T-helper 1 cell treated with Interleukin-12 subunit alpha and Interleukin-12 subunit beta and Interleukin-4 antibody, amounts not matched to agents 30 μg/mL and 1 μg/mL, for 36 hours (primary cell): ENCODE measurements at regions not wholly inside any gene's neighbourhood (a gene's known extent, or its start where the extent isn't known, plus 50 kb on each side); places are given as distances from the start of the nearest gene placed in this dataset.

Experiments used
- H3K27ac Mint-ChIP-seq: one replicate; pipeline ENCODE4 v1.8.0; 2021; ENCODE audit warnings: mild to moderate bottlenecking, mixed read lengths
- H3K27me3 Mint-ChIP-seq: one replicate; pipeline ENCODE4 v1.8.0; 2021; ENCODE audit warnings: low read depth, mixed read lengths
- H3K36me3 Mint-ChIP-seq: one replicate; pipeline ENCODE4 v1.8.0; 2021; ENCODE audit warnings: low read depth, mixed read lengths
- H3K4me1 Mint-ChIP-seq: one replicate; pipeline ENCODE4 v1.8.0; 2021; ENCODE audit warnings: low read depth, mixed read lengths
- H3K4me3 Mint-ChIP-seq: one replicate; pipeline ENCODE4 v1.8.0; 2021; ENCODE audit warnings: mild to moderate bottlenecking, moderate library complexity, mixed read lengths
- H3K9me3 Mint-ChIP-seq: one replicate; pipeline ENCODE4 v1.8.0; 2021; ENCODE audit warnings: mixed read lengths

GRCh38 chr6:167392631-167393316 lies 67.9 kb downstream of the TTLL2 start:
- Mint-ChIP-seq H3K27me3 (no peaks in the 10 kb centered on the region), H3K9me3 (no peaks in the 10 kb centered on the region), H3K4me1 (no peaks in the 10 kb centered on the region), H3K27ac (no peak overlapping the region), H3K4me3 (no peak overlapping the region), H3K36me3 (no peaks in the 10 kb centered on the region)

GRCh38 chr6:167393731-167394130 lies 68.8 kb downstream of the TTLL2 start:
- Mint-ChIP-seq H3K27me3 (no peaks in the 10 kb centered on the region), H3K36me3 (no peaks in the 10 kb centered on the region), H3K4me1 (no peaks in the 10 kb centered on the region), H3K9me3 (no peaks in the 10 kb centered on the region), H3K4me3 (no peak overlapping the region), H3K27ac (no peak overlapping the region)

DNA sequence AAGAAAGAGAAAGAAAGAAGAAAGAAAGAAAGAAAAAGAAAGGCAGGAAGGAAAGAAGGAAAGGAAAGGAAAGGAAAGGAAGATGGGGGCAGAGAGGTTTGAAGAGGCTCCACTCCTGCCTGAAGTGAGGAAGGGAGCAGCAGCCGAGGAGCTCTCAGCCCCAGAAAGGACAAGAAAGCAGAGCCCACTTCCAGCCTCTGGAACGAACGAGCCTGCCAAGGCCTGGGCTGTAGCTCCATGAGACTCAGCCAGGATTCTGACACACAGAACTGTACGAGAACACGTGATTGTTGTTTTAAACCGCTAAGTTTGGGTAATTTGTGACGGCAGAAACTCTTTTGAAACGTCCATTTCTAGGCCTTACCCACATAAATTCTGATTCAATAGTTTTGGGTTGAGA lies 69.5 kb downstream of the TTLL2 start:
- H3K4me1 Mint-ChIP-seq = no peaks in the 10 kb centered on the region
- no peak overlapping the region for H3K27ac Mint-ChIP-seq
- no peaks in the 10 kb centered on the region for H3K36me3 Mint-ChIP-seq
- no peaks in the 10 kb centered on the region for H3K9me3 Mint-ChIP-seq
- no peak overlapping the region for H3K4me3 Mint-ChIP-seq
- H3K27me3 Mint-ChIP-seq = no peaks in the 10 kb centered on the region

- Mint-ChIP-seq H3K27me3 (no peaks in the 10 kb centered on the region), H3K4me3 (no peak overlapping the region), H3K27ac (no peak overlapping the region), H3K4me1 (no peaks in the 10 kb centered on the region), H3K9me3 (no peaks in the 10 kb centered on the region), H3K36me3 (no peaks in the 10 kb centered on the region)
Measured at GRCh38 chr6:167394820-167395219, 69.9 kb downstream of the TTLL2 start.

DNA sequence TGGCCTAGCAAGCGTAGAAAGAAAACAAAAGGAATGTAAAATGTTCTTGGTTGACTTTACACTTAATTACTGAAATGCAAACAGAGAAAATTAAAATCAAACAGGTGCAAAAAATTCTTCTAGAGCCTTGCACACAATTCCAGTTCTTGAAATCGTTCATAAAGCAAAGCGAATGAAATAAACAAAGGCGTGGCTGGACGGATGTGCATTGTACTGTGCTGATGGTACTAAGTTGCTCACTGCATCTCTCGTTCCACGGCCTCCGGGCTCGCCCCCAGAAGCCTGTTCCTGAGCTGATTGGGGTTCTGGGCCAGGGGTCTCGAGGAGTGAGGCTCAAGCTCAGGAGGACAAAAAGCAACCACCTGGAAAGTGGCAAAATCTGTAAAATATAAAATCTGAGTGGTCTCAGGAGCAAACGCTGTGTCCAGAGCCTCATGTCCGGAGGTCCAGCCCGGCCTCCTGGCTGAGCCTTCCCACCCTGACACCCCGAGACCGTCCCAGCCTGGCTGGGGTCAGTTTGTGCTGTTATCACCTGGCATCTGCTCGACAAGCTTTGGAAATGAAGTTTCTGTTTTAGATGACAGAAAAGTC lies 71.3 kb downstream of the TTLL2 start:
- Mint-ChIP-seq H3K4me1 (no peaks in the 10 kb centered on the region), H3K27me3 (no peaks in the 10 kb centered on the region), H3K9me3 (no peaks in the 10 kb centered on the region), H3K36me3 (no peaks in the 10 kb centered on the region), H3K27ac (no peak overlapping the region), H3K4me3 (no peak overlapping the region)

DNA sequence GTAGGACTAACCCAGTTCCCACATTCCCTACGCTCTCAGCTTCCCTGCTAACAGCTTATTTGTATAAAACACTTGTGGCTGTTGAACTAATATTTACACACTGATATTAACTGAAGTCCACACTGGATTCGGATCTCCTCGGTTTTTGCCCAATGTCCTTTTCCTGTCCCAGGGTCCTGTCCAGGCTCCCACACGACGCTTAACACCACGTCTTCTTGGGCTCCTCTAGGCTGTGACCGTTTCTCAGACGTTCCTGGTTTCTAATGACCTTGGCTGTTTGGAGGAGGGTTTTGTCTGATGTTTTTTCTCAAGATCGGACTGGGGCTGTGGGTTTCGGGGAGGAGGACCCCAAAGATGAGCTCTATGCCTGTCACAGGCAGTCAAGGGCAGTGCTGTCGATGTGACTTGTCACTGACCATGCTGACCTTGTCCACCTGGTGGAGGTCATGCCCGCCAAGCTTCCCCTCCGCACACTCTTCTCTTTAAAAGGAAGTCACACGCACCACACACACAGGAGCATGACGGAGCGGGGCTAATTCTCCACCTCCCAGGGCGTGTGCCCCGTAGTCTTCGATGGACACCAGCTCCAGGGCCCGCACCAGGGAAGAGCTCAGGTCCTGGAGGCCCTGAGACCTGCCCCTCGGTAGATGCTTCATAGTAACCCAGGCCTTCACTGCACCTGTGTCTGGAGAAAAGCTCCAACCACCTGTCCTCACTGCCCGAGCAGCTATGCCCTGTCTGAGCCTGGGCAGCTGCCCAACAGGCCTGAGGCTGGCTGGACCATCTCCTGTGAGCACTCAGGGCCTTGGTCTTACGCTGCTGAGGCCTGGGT lies 72.0 kb downstream of the TTLL2 start:
- no peaks in the 10 kb centered on the region for H3K4me1 Mint-ChIP-seq
- H3K9me3 Mint-ChIP-seq = no peaks in the 10 kb centered on the region
- H3K27ac Mint-ChIP-seq = no peak overlapping the region
- no peaks in the 10 kb centered on the region for H3K36me3 Mint-ChIP-seq
- no peaks in the 10 kb centered on the region for H3K27me3 Mint-ChIP-seq
- H3K4me3 Mint-ChIP-seq = no peak overlapping the region

DNA sequence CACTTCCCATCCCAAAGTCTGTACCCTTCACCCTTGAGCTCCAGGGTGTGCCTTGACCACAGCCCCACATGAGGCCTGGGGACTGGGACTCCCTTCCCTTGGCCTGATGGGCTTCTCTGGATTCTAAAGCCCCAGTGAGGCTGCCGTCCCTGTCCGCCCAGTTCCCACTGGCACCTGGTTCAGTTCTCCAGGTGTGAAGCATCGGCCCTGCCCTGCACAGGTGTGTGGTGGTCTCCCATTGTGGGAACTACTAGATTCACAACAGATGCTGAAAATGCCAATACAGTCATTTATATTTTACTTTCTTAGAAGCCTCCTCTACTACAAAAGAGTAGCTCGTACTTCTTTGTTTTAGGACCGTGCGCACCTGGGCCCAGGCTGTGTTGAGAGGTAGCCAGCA lies 72.8 kb downstream of the TTLL2 start:
- Mint-ChIP-seq H3K4me1 (no peaks in the 10 kb centered on the region), H3K27me3 (no peaks in the 10 kb centered on the region)

GRCh38 chr6:167398214-167399050 lies 73.5 kb downstream of the TTLL2 start:
- Mint-ChIP-seq H3K27me3 (no peaks in the 10 kb centered on the region), H3K4me1 (no peaks in the 10 kb centered on the region), H3K36me3 (no peaks in the 10 kb centered on the region), H3K9me3 (no peaks in the 10 kb centered on the region), H3K4me3 (no peak overlapping the region), H3K27ac (no peak overlapping the region)

More for the DNA sequence above, 72.8 kb downstream of the TTLL2 start:
- no peaks in the 10 kb centered on the region for H3K9me3 Mint-ChIP-seq
- H3K36me3 Mint-ChIP-seq = no peaks in the 10 kb centered on the region
- H3K4me3 Mint-ChIP-seq = no peak overlapping the region
- no peak overlapping the region for H3K27ac Mint-ChIP-seq

DNA sequence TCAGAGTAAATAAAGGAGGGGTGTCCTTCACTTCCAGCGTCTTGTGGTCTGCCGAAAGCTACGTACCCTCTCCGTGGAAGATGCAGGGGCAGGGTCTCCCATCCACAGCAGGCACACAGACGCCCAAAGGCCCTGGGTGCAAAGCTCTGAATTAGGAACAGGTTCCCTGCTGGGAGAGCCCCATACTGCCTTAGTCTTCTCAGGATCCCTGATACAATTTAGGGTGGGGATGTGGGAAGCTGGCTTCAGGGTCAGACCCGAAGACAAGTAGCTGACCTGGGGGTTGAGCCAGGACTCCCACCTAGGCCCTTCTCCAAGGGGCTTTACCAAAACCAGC lies 74.1 kb downstream of the TTLL2 start:
- Mint-ChIP-seq H3K27me3 (no peaks in the 10 kb centered on the region), H3K4me3 (no peak overlapping the region), H3K36me3 (no peaks in the 10 kb centered on the region), H3K4me1 (no peaks in the 10 kb centered on the region), H3K27ac (no peak overlapping the region), H3K9me3 (no peaks in the 10 kb centered on the region)

DNA sequence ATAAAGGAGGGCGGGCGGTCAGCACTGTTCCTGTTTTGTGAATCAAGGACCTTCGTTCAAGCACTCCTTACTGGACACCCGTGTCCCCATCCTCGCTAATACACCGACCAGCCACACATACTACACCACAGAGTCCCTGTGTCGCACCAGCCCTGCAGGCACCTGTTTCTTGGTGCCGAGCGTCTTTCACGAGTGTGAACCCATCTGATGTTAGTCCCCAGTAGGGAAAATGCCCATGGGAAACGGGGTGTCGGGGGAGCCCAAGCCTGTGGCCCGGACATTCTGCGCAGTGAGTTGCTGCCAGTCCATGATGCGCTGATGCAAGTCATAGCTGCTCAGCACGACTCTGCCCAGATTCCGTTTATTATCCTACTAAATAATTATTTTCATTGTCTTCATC lies 74.7 kb downstream of the TTLL2 start:
- Mint-ChIP-seq H3K36me3 (no peaks in the 10 kb centered on the region), H3K27me3 (no peaks in the 10 kb centered on the region), H3K9me3 (no peaks in the 10 kb centered on the region), H3K4me1 (no peaks in the 10 kb centered on the region), H3K27ac (no peak overlapping the region), H3K4me3 (no peak overlapping the region)

DNA sequence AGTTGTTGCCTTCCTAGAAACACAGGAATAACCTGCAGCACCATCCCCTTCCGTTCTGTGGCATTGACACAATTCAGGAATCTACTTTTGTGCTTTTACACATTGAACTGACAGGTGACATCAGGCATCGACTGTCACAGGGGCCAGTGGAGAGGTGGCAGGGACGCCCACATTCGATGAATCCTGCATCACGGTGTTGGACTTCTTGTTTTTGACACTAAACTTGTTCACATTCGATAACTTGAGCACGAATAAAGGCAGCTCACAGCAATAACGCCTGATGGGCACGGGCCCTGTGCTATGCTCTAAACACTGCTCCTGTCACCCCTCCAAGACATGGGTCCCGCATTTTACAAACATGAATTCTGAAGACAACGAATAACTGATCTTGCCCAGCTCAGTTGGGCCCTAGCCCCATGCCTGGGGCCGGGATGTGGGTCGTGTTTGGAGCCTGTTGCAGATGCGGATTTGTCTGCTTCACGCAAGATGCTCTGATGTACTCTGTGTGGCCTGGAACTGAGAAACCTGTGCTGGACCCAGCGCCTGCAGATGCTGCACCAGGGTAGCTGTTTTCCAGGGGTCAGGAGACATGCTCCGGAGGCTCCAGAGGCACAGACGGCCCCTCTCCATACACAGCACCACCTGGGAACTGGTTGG lies 75.7 kb downstream of the TTLL2 start:
- Mint-ChIP-seq H3K4me1 (no peaks in the 10 kb centered on the region), H3K4me3 (no peak overlapping the region), H3K9me3 (no peaks in the 10 kb centered on the region), H3K27ac (no peak overlapping the region), H3K27me3 (no peaks in the 10 kb centered on the region), H3K36me3 (no peaks in the 10 kb centered on the region)

- Mint-ChIP-seq H3K36me3 (no peaks in the 10 kb centered on the region), H3K9me3 (no peaks in the 10 kb centered on the region), H3K27ac (no peak overlapping the region), H3K4me3 (no peak overlapping the region), H3K27me3 (no peaks in the 10 kb centered on the region), H3K4me1 (no peaks in the 10 kb centered on the region)
Measured at GRCh38 chr6:167401525-167402194, 76.8 kb downstream of the TTLL2 start.

DNA sequence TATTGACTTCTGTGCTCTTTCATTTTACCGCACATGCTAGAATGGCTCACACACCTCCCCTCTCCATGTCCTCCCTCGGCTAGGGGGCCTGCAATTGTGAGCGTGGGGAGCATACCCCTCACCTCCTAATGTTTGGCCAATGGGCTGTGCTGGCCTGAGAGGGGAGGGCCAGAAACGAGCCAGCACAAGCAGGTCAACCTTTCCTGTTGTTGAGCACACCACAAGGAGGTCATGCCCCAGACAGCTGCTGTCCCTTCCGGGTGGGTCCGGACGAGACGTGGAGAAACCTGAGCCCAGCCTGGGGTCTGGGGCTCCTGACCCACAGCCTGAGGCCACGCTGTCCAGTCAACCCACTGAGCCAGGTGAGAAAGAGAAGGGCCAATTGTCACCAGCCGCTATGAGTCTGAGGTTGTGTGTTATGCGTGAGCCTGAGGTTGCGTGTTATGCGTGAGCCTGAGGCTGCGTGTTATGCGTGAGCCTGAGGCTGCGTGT lies 77.4 kb downstream of the TTLL2 start:
- no peak overlapping the region for H3K27ac Mint-ChIP-seq
- no peaks in the 10 kb centered on the region for H3K9me3 Mint-ChIP-seq
- no peaks in the 10 kb centered on the region for H3K4me1 Mint-ChIP-seq
- H3K36me3 Mint-ChIP-seq = no peaks in the 10 kb centered on the region
- H3K4me3 Mint-ChIP-seq = no peak overlapping the region
- no peaks in the 10 kb centered on the region for H3K27me3 Mint-ChIP-seq
